H1 (cell line): ENCODE measurements at regions not wholly inside any gene's neighbourhood (a gene's known extent, or its start where the extent isn't known, plus 50 kb on each side); places are given as distances from the start of the nearest gene placed in this dataset.

Source experiments
- CTCF ChIA-PET: fragments of 300-600 bp; sonication (Branson Sonifier 250); formaldehyde crosslinking; loops from one replicate; lab custom pipeline; 2021; ENCODE audit not compliant: partially characterized antibody; lab: Charles Lee
- POLR2A ChIA-PET: fragments of 300-600 bp; sonication (Branson Sonifier 250); formaldehyde crosslinking; loops from one replicate; lab custom pipeline; 2021; ENCODE audit warnings: inconsistent platforms; ENCODE audit not compliant: partially characterized antibody; lab: Charles Lee
- DNase-seq, 2 experiments: peaks; one replicate each; pipeline versions ENCODE4 v3.0.0 to v3.0.0-alpha.2; 2010 to 2022; ENCODE audit warnings: low spot score in 2 of 2, low read depth in 1 of 2, mixed read lengths in 1 of 2
- FAIRE-seq: peaks from 2 replicates; lab custom pipeline; 2011; peaks lifted over from hg19 to GRCh38; lab: Jason Lieb, UNC
- H2AFZ ChIP-seq: 2 replicates; pipeline ENCODE4 v1.8.1; 2012; ENCODE audit warnings: low read length, inconsistent platforms
- H2AK5ac ChIP-seq: 2 replicates; pipeline ENCODE4 v1.6.1; 2013; ENCODE audit warnings: low read depth, low read length
- H2BK120ac ChIP-seq: replicated peaks from 2 replicates; pipeline ENCODE3; 2013; ENCODE audit warnings: low read depth, low read length, inconsistent platforms
- H2BK12ac ChIP-seq: 2 replicates; pipeline ENCODE4 v1.6.1; 2013; ENCODE audit warnings: low read depth, low read length
- H2BK15ac ChIP-seq: 2 replicates; pipeline ENCODE4 v1.6.1; 2013; ENCODE audit warnings: low read length
- H2BK20ac ChIP-seq: 2 replicates; pipeline ENCODE4 v1.6.1; 2013; ENCODE audit warnings: low read length
- H2BK5ac ChIP-seq: 2 replicates; pipeline ENCODE4 v1.6.1; 2013; ENCODE audit warnings: low read depth, low read length
- H3K14ac ChIP-seq: 2 replicates; pipeline ENCODE4 v1.6.1; 2013; ENCODE audit warnings: inconsistent platforms; ENCODE audit not compliant: insufficient read length
- H3K18ac ChIP-seq: 2 replicates; pipeline ENCODE4 v1.6.1; 2013; ENCODE audit warnings: low read length; ENCODE audit errors: extremely low read depth
- H3K23ac ChIP-seq: 2 replicates; pipeline ENCODE4 v1.6.1; 2013; ENCODE audit warnings: inconsistent platforms; ENCODE audit not compliant: insufficient read length
- H3K23me2 ChIP-seq: 2 replicates; pipeline ENCODE4 v1.6.1; 2013; ENCODE audit warnings: low read depth, low read length
- H3K27ac ChIP-seq: 2 replicates; pipeline ENCODE4 v1.6.1; 2011; ENCODE audit warnings: low read depth, low read length, inconsistent platforms
- H3K27me3 ChIP-seq, 4 experiments: replicated peaks in 1 of 4; 1 replicate in 1 of 4; 2 replicates in 3 of 4; pipeline versions ENCODE4 v1.6.1 to v1.8.1; 2011 to 2013; ENCODE audit warnings: low read length in 3 of 4, mild to moderate bottlenecking in 3 of 4, inconsistent platforms in 2 of 4, mixed read lengths in 2 of 4, moderate library complexity in 1 of 4; ENCODE audit not compliant: control insufficient read depth in 3 of 4, insufficient read depth in 3 of 4; ENCODE audit errors: extremely low read depth in 1 of 4
- H3K36me3 ChIP-seq, 4 experiments: 2 replicates each; pipeline versions ENCODE4 v1.6.1 to v1.8.1; 2011 to 2013; ENCODE audit warnings: mild to moderate bottlenecking in 4 of 4, low read length in 3 of 4, moderate library complexity in 2 of 4, control low read depth in 1 of 4, inconsistent platforms in 1 of 4; ENCODE audit not compliant: insufficient read depth in 4 of 4, control insufficient read depth in 2 of 4
- H3K4ac ChIP-seq: replicated peaks from 2 replicates; pipeline ENCODE3; 2013; ENCODE audit warnings: low read length, low read depth, mixed read lengths, inconsistent platforms; ENCODE audit not compliant: insufficient read length
- H3K4me1 ChIP-seq, 4 experiments: replicated peaks in 1 of 4; 1 replicate in 1 of 4; 2 replicates in 3 of 4; pipeline versions ENCODE4 v1.6.1 to v1.8.1; 2011 to 2013; ENCODE audit warnings: low read length in 3 of 4, inconsistent platforms in 2 of 4, mixed read lengths in 1 of 4; ENCODE audit not compliant: insufficient read depth in 4 of 4, control insufficient read depth in 3 of 4
- H3K4me2 ChIP-seq, 2 experiments: 2 replicates each; pipeline versions ENCODE4 v1.6.1 to v1.8.1; 2011 to 2013; ENCODE audit warnings: low read depth in 2 of 2, low read length in 2 of 2, control low read depth in 1 of 2, inconsistent platforms in 1 of 2, mild to moderate bottlenecking in 1 of 2; ENCODE audit not compliant: insufficient read depth in 1 of 2
- H3K4me3 ChIP-seq, 4 experiments: fragments of 200-600, 300-600 bp in 1 of 4; sonication (generic), shearing (Covaris generic), sonication (Bioruptor Twin) in 1 of 4; 2 replicates each; pipeline versions ENCODE4 v1.5.1 to v1.8.1; 2011 to 2016; ENCODE audit warnings: low read length in 4 of 4, low read depth in 3 of 4, control low read depth in 2 of 4, inconsistent platforms in 2 of 4, mild to moderate bottlenecking in 2 of 4, mixed read lengths in 1 of 4, moderate library complexity in 1 of 4; ENCODE audit not compliant: insufficient read depth in 2 of 4; ENCODE audit errors: extremely low read depth in 1 of 4
- H3K56ac ChIP-seq: replicated peaks from 2 replicates; pipeline ENCODE3; 2013; ENCODE audit warnings: low read depth, mild to moderate bottlenecking, mixed read lengths, low read length, inconsistent platforms; ENCODE audit not compliant: insufficient read length
- H3K79me1 ChIP-seq: 2 replicates; pipeline ENCODE4 v1.6.1; 2013; ENCODE audit warnings: low read depth, low read length, control low read depth
- H3K79me2 ChIP-seq, 2 experiments: 2 replicates each; pipeline versions ENCODE4 v1.6.1 to v1.8.1; 2012 to 2013; ENCODE audit warnings: low read length in 2 of 2, mild to moderate bottlenecking in 2 of 2, inconsistent platforms in 1 of 2; ENCODE audit not compliant: insufficient read depth in 2 of 2, control insufficient read depth in 1 of 2
- H3K9ac ChIP-seq, 4 experiments: replicated peaks in 1 of 4; 1 replicate in 1 of 4; 2 replicates in 3 of 4; pipeline versions ENCODE4 v1.6.1 to v1.8.1; 2011 to 2013; ENCODE audit warnings: low read depth in 3 of 4, low read length in 3 of 4, control low read depth in 2 of 4, mild to moderate bottlenecking in 2 of 4, moderate library complexity in 2 of 4, inconsistent platforms in 1 of 4; ENCODE audit errors: extremely low read depth in 1 of 4
- H3K9me3 ChIP-seq, 2 experiments: 2 replicates each; pipeline versions ENCODE4 v1.6.1 to v1.8.1; 2012 to 2013; ENCODE audit warnings: mild to moderate bottlenecking in 2 of 2, moderate library complexity in 2 of 2, control low read depth in 1 of 2, inconsistent platforms in 1 of 2, low read depth in 1 of 2, low read length in 1 of 2, mixed read lengths in 1 of 2; ENCODE audit not compliant: insufficient read depth in 2 of 2
- H4K20me1 ChIP-seq, 2 experiments: replicated peaks in 1 of 2; 2 replicates each; pipeline versions ENCODE3 to v1.8.1; 2011 to 2013; ENCODE audit warnings: inconsistent platforms in 2 of 2, low read length in 2 of 2, mild to moderate bottlenecking in 1 of 2; ENCODE audit not compliant: insufficient read depth in 2 of 2, control insufficient read depth in 1 of 2
- H4K5ac ChIP-seq: 2 replicates; pipeline ENCODE4 v1.6.1; 2013; ENCODE audit warnings: low read length, low read depth, mixed read lengths, inconsistent platforms; ENCODE audit not compliant: insufficient read length
- H4K8ac ChIP-seq: 2 replicates; pipeline ENCODE4 v1.8.0; 2013; ENCODE audit warnings: mild to moderate bottlenecking, moderate library complexity, low read length, inconsistent platforms; ENCODE audit not compliant: insufficient read depth; ENCODE audit errors: extremely low read depth
- H4K91ac ChIP-seq: replicated peaks from 2 replicates; pipeline ENCODE3; 2013; ENCODE audit warnings: low read length, mixed read lengths, inconsistent platforms; ENCODE audit not compliant: insufficient read length
- BACH1 ChIP-seq: IDR thresholded peaks from 2 replicates; pipeline ENCODE4 v1.6.1; 2012; ENCODE audit warnings: low read length, improper control_type of control experiment
- BCL11A ChIP-seq, 2 experiments: IDR thresholded peaks; one replicate each; pipeline ENCODE4 v1.6.1; 2011; ENCODE audit warnings: low read depth in 2 of 2, low read length in 2 of 2, mild to moderate bottlenecking in 2 of 2
- EP300 ChIP-seq, 2 experiments: IDR thresholded peaks; 1 replicate in 1 of 2; 2 replicates in 1 of 2; pipeline ENCODE4 v1.6.1; 2011 to 2012; ENCODE audit warnings: low read depth in 2 of 2, low read length in 2 of 2, mild to moderate bottlenecking in 2 of 2, borderline replicate concordance in 1 of 2, inconsistent platforms in 1 of 2, moderate library complexity in 1 of 2
- MAFK ChIP-seq: IDR thresholded peaks from 2 replicates; pipeline ENCODE4 v1.6.1; 2012; ENCODE audit warnings: low read depth, mild to moderate bottlenecking, improper control_type of control experiment, low read length
- NRF1 ChIP-seq: IDR thresholded peaks from 2 replicates; pipeline ENCODE4 v1.6.1; 2011; ENCODE audit warnings: mild to moderate bottlenecking, low read depth, low read length, improper control_type of control experiment
- RBBP5 ChIP-seq: IDR thresholded peaks from 2 replicates; pipeline ENCODE4 v1.7.1; 2012; ENCODE audit warnings: low read depth, mild to moderate bottlenecking, inconsistent platforms, low read length, moderate library complexity, borderline replicate concordance
- SAP30 ChIP-seq: fragments of 300-600 bp; sonication (generic); IDR thresholded peaks from 2 replicates; pipeline ENCODE4 v1.7.1; 2012; ENCODE audit warnings: low read length, moderate library complexity, mild to moderate bottlenecking, inconsistent platforms; ENCODE audit not compliant: insufficient read depth, insufficient replicate concordance
- SP1 ChIP-seq: IDR thresholded peaks from 2 replicates; pipeline ENCODE4 v1.6.1; 2011; ENCODE audit warnings: low read depth, low read length
- SUZ12 ChIP-seq: fragments of 200-600 bp; sonication (generic); IDR thresholded peaks from 2 replicates; pipeline ENCODE4 v1.6.1; 2012; ENCODE audit warnings: mild to moderate bottlenecking, inconsistent platforms, low read length, moderate library complexity, mixed read lengths
- TCF12 ChIP-seq: IDR thresholded peaks from 2 replicates; pipeline ENCODE4 v1.6.1; 2011; ENCODE audit warnings: low read depth, mild to moderate bottlenecking, low read length
- WGBS, 2 experiments: shearing (Covaris generic) in 1 of 2; methylation state at CpG; one replicate each; pipeline versions ENCODE4 v1.1.6 to v1.1.7; 2013 to 2015; ENCODE audit warnings: low lambda C conversion rate in 2 of 2, mixed read lengths in 2 of 2, inconsistent platforms in 1 of 2, low coverage in 1 of 2, missing lambda C conversion rate in 1 of 2; ENCODE audit not compliant: insufficient replicate concordance in 2 of 2, insufficient coverage in 1 of 2, insufficient read length in 1 of 2; ENCODE audit errors: extremely low coverage in 1 of 2, missing lambda C conversion rate in 1 of 2; 5-methylcytosine and 5-hydroxymethylcytosine counted together
- TF ChIP-seq, protein P1 (sequence below), 3 experiments: IDR thresholded peaks; 1 replicate in 2 of 3; 2 replicates in 1 of 3; pipeline versions ENCODE4 v1.5.1 to v1.6.1; 2011; ENCODE audit warnings: low read length in 3 of 3, mild to moderate bottlenecking in 3 of 3, inconsistent platforms in 2 of 3, low read depth in 1 of 3, moderate library complexity in 1 of 3; ENCODE audit not compliant: insufficient read depth in 1 of 3; ENCODE audit errors: control extremely low read depth in 1 of 3

- Histone ChIP-seq H2BK12ac (no peak overlapping the region), H3K4me1 (no peaks in the 10 kb centered on the region), H4K20me1 (peaks cover 0 to 1% of the 10 kb centered on the region in 2 experiments), H2BK20ac (no peak overlapping the region), H2BK15ac (no peak overlapping the region), H3K18ac (no peak overlapping the region), H3K36me3 (no peaks in the 10 kb centered on the region), H3K23ac (no peak overlapping the region), H3K9ac (no peak overlapping the region), H3K56ac (no peak overlapping the region), H3K23me2 (no peaks in the 10 kb centered on the region), H4K5ac (no peak overlapping the region), H2AFZ (peak overlapping the region; percentile 49; the same call in 1 of the 2 replicates), H3K9me3 (no peaks in the 10 kb centered on the region), H4K91ac (no peak overlapping the region), H3K27me3 (no peaks in the 10 kb centered on the region), H3K79me2 (no peaks in the 10 kb centered on the region), H3K27ac (no peak overlapping the region), H2BK5ac (no peak overlapping the region), H3K4me3 (no peak overlapping the region), H2BK120ac (no peak overlapping the region), H4K8ac (no peak overlapping the region), H3K4me2 (no peak overlapping the region), H3K4ac (no peak overlapping the region), H2AK5ac (no peak overlapping the region), H3K14ac (no peak overlapping the region), H3K79me1 (no peaks in the 10 kb centered on the region)
- no peak for FAIRE-seq
- WGBS, 2 experiments: 91% methylated on average over 3 of the region's 3 CpGs; no CpG with 5 or more reads in 1 of the 2 experiments
- ChIA-PET POLR2A (no interaction called here), CTCF (interaction anchor here (1.4 to 8.4 kb wide), 5 partner anchors 30 to 193 kb away, joined by 3 to 57 read pairs (median 6); partner anchors contain the start of gene DAB2)
- no peak for DNase-seq
- no peak for TF ChIP-seq RBBP5
- TF ChIP-seq MAFK: no peak
- TF ChIP-seq TCF12: no peak
- no peak for TF ChIP-seq EP300 (IDR thresholded peaks at IDR 0.05; ENCODE audit: borderline replicate concordance in 1 of 2, low read depth in 2 of 2, low read length in 2 of 2)
- TF ChIP-seq SP1: no peak
- TF ChIP-seq, protein P1, sequence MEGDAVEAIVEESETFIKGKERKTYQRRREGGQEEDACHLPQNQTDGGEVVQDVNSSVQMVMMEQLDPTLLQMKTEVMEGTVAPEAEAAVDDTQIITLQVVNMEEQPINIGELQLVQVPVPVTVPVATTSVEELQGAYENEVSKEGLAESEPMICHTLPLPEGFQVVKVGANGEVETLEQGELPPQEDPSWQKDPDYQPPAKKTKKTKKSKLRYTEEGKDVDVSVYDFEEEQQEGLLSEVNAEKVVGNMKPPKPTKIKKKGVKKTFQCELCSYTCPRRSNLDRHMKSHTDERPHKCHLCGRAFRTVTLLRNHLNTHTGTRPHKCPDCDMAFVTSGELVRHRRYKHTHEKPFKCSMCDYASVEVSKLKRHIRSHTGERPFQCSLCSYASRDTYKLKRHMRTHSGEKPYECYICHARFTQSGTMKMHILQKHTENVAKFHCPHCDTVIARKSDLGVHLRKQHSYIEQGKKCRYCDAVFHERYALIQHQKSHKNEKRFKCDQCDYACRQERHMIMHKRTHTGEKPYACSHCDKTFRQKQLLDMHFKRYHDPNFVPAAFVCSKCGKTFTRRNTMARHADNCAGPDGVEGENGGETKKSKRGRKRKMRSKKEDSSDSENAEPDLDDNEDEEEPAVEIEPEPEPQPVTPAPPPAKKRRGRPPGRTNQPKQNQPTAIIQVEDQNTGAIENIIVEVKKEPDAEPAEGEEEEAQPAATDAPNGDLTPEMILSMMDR (IDR thresholded peaks at IDR 0.05; ENCODE audit: control extremely low read depth in 1 of 3, insufficient read depth in 1 of 3, low read depth in 1 of 3, low read length in 3 of 3): no peak
- TF ChIP-seq NRF1: no peak
- TF ChIP-seq BCL11A (IDR thresholded peaks at IDR 0.05; ENCODE audit: low read depth in 2 of 2, low read length in 2 of 2): no peak
- no peak for TF ChIP-seq SAP30
- TF ChIP-seq BACH1: no peak
- no peak for TF ChIP-seq SUZ12
Observed at GRCh38 chr5:39569857-39570256, 145.1 kb upstream of the DAB2 start.
